ENCODE measurements at regions not wholly inside any gene's neighbourhood (a gene's known extent, or its start where the extent isn't known, plus 50 kb on each side); places are given as distances from the start of the nearest gene placed in this dataset.

- no peak overlapping the region for H3K27ac ChIP-seq (ENCODE audit: low read depth in 2 of 2, low read length in 2 of 2)
- FAIRE-seq = no peak
- H3K4me1 ChIP-seq (ENCODE audit: control insufficient read depth in 2 of 3, insufficient read depth in 2 of 3, low read depth in 1 of 3, low read length in 3 of 3) = no peaks in the 10 kb centered on the region
- H3K9ac ChIP-seq (ENCODE audit: low read length in 3 of 3) = no peak overlapping the region
- TF ChIP-seq CTCF (IDR thresholded peaks at IDR 0.05; ENCODE audit: borderline replicate concordance, extremely low read depth, insufficient read depth) = no peak
- no peak overlapping the region for H3K4me3 ChIP-seq (ENCODE audit: low read length in 3 of 3)
- no peaks in the 10 kb centered on the region for H3K27me3 ChIP-seq (ENCODE audit: control insufficient read depth, insufficient read depth, low read length)
- H3K9me3 ChIP-seq (ENCODE audit: control insufficient read depth in 2 of 3, insufficient read depth in 1 of 3, low read length in 3 of 3) = no peaks in the 10 kb centered on the region
- intact Hi-C loops (cut with DNase I) = no loop called here
- no peaks in the 10 kb centered on the region for H3K36me3 ChIP-seq (ENCODE audit: control insufficient read depth in 2 of 3, insufficient read depth in 3 of 3, low read length in 3 of 3)
- DNase-seq = no peak
Observed at GRCh38 chr10:61148451-61148850, 204.5 kb upstream of the RHOBTB1 start.

GRCh38 chr10:61142987-61143386 is 199.0 kb upstream of the RHOBTB1 start:
- no peak overlapping the region for H3K4me3 ChIP-seq (ENCODE audit: low read length in 3 of 3)
- H3K4me1 ChIP-seq (ENCODE audit: control insufficient read depth in 2 of 3, insufficient read depth in 2 of 3, low read depth in 1 of 3, low read length in 3 of 3) = no peaks in the 10 kb centered on the region
- no peak for DNase-seq
- H3K27me3 ChIP-seq (ENCODE audit: control insufficient read depth, insufficient read depth, low read length) = no peaks in the 10 kb centered on the region
- no peak for TF ChIP-seq CTCF (IDR thresholded peaks at IDR 0.05; ENCODE audit: borderline replicate concordance, extremely low read depth, insufficient read depth)
- FAIRE-seq = no peak
- H3K27ac ChIP-seq (ENCODE audit: low read depth in 2 of 2, low read length in 2 of 2) = no peak overlapping the region
- H3K36me3 ChIP-seq (ENCODE audit: control insufficient read depth in 2 of 3, insufficient read depth in 3 of 3, low read length in 3 of 3) = no peaks in the 10 kb centered on the region
- peaks cover 0 to 3% (median 0%) of the 10 kb centered on the region in 3 donors for H3K9me3 ChIP-seq (ENCODE audit: control insufficient read depth in 2 of 3, insufficient read depth in 1 of 3, low read length in 3 of 3)
- H3K9ac ChIP-seq (ENCODE audit: low read length in 3 of 3) = no peak overlapping the region
- intact Hi-C loops (cut with DNase I) = no loop called here

- Histone ChIP-seq H3K27me3 (ENCODE audit: control insufficient read depth, insufficient read depth, low read length) (no peaks in the 10 kb centered on the region), H3K36me3 (ENCODE audit: control insufficient read depth in 2 of 3, insufficient read depth in 3 of 3, low read length in 3 of 3) (no peaks in the 10 kb centered on the region), H3K9me3 (ENCODE audit: control insufficient read depth in 2 of 3, insufficient read depth in 1 of 3, low read length in 3 of 3) (peaks cover 0 to 3% (median 0%) of the 10 kb centered on the region in 3 donors), H3K27ac (ENCODE audit: low read depth in 2 of 2, low read length in 2 of 2) (no peak overlapping the region), H3K4me1 (ENCODE audit: control insufficient read depth in 2 of 3, insufficient read depth in 2 of 3, low read depth in 1 of 3, low read length in 3 of 3) (no peaks in the 10 kb centered on the region), H3K9ac (ENCODE audit: low read length in 3 of 3) (no peak overlapping the region), H3K4me3 (ENCODE audit: low read length in 3 of 3) (peak overlapping the region in 1 of 3 donors; percentile 10)
- DNase-seq (peak in 3 of 5 donors; percentile 14 to 84 (median 78)), FAIRE-seq (peak; percentile 98)
- intact Hi-C loops (cut with DNase I) = no loop called here
- peak; percentile 63 for TF ChIP-seq CTCF (IDR thresholded peaks at IDR 0.05; ENCODE audit: borderline replicate concordance, extremely low read depth, insufficient read depth)
Observed at GRCh38 chr10:61140765-61141392, 196.9 kb upstream of the RHOBTB1 start.

GRCh38 chr10:61139592-61139953 is 195.6 kb upstream of the RHOBTB1 start:
- DNase-seq (no peak), FAIRE-seq (no peak)
- H3K36me3 ChIP-seq (ENCODE audit: control insufficient read depth in 2 of 3, insufficient read depth in 3 of 3, low read length in 3 of 3) = no peaks in the 10 kb centered on the region
- no peak overlapping the region for H3K27ac ChIP-seq (ENCODE audit: low read depth in 2 of 2, low read length in 2 of 2)
- peaks cover 0 to 3% (median 0%) of the 10 kb centered on the region in 3 donors for H3K4me1 ChIP-seq (ENCODE audit: control insufficient read depth in 2 of 3, insufficient read depth in 2 of 3, low read depth in 1 of 3, low read length in 3 of 3)
- H3K9ac ChIP-seq (ENCODE audit: low read length in 3 of 3) = no peak overlapping the region
- H3K9me3 ChIP-seq (ENCODE audit: control insufficient read depth in 2 of 3, insufficient read depth in 1 of 3, low read length in 3 of 3) = peaks cover 0 to 3% (median 0%) of the 10 kb centered on the region in 3 donors
- no peak overlapping the region for H3K4me3 ChIP-seq (ENCODE audit: low read length in 3 of 3)
- H3K27me3 ChIP-seq (ENCODE audit: control insufficient read depth, insufficient read depth, low read length) = no peaks in the 10 kb centered on the region
- no peak for TF ChIP-seq CTCF (IDR thresholded peaks at IDR 0.05; ENCODE audit: borderline replicate concordance, extremely low read depth, insufficient read depth)
- intact Hi-C loops (cut with DNase I) = no loop called here

Measured in kidney (tissue), 13 donors.